ENCODE measurements at regions not wholly inside any gene's neighbourhood (a gene's known extent, or its start where the extent isn't known, plus 50 kb on each side); places are given as distances from the start of the nearest gene placed in this dataset.

DNA sequence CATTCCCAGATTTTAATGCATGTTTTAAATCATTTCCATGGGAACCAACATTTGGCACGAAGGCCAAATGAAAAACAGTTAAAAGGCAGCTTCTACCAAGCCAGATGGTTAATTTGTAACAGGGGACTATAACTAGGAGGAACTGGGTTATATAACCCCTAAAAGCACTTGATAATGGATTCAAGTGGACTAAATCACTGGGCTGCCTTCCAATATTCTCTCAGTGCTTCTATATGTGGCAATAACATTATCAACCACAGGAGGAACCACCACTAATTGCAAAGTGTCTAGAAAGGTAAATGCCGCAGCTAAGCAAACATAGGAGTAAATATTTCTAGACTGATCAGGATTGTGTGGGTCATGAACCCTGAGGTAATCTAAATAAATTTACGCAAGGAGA is 391.5 kb downstream of the UBE2NL start:
- ChIA-PET POLR2A (no interaction called here), CTCF (no interaction called here)
- Mint-ChIP-seq H3K27me3 (ENCODE audit: low read depth) (no peaks in the 10 kb centered on the region; the same call in 1 of the 2 replicates), H3K4me3 (no peak overlapping the region), H3K4me1 (no peaks in the 10 kb centered on the region), H3K36me3 (peaks cover 25% of the 10 kb centered on the region), H3K9me3 (peaks cover 37% of the 10 kb centered on the region), H3K27ac (no peak overlapping the region)
- DNase-seq (ENCODE audit: low spot score) = no peak
- no peak for TF ChIP-seq MYBL2 (CRISPR knock-in tag; IDR thresholded peaks at IDR 0.05)
- TF ChIP-seq, protein P1, sequence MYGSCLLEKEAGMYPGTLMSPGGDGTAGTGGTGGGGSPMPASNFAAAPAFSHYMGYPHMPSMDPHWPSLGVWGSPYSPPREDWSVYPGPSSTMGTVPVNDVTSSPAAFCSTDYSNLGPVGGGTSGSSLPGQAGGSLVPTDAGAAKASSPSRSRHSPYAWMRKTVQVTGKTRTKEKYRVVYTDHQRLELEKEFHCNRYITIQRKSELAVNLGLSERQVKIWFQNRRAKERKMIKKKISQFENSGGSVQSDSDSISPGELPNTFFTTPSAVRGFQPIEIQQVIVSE (CRISPR knock-in tag; IDR thresholded peaks at IDR 0.05; ENCODE audit: borderline replicate concordance) = no peak
- TF ChIP-seq SOX15 (CRISPR knock-in tag; IDR thresholded peaks at IDR 0.05) = no peak
- TF ChIP-seq NFE2L1 (CRISPR knock-in tag; IDR thresholded peaks at IDR 0.05) = no peak
- no peak for TF ChIP-seq HMGA2 (CRISPR knock-in tag; IDR thresholded peaks at IDR 0.05)
- no peak for TF ChIP-seq ZNF232 (CRISPR knock-in tag; IDR thresholded peaks at IDR 0.05)
- TF ChIP-seq, protein P2, sequence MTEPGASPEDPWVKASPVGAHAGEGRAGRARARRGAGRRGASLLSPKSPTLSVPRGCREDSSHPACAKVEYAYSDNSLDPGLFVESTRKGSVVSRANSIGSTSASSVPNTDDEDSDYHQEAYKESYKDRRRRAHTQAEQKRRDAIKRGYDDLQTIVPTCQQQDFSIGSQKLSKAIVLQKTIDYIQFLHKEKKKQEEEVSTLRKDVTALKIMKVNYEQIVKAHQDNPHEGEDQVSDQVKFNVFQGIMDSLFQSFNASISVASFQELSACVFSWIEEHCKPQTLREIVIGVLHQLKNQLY (CRISPR knock-in tag; IDR thresholded peaks at IDR 0.05) = no peak
- no peak for TF ChIP-seq CREB1 (CRISPR knock-in tag; IDR thresholded peaks at IDR 0.05)
- no peak for TF ChIP-seq GTF2I (CRISPR knock-in tag; conservative IDR thresholded peaks at IDR 0.05)
- TF ChIP-seq, protein P3, sequence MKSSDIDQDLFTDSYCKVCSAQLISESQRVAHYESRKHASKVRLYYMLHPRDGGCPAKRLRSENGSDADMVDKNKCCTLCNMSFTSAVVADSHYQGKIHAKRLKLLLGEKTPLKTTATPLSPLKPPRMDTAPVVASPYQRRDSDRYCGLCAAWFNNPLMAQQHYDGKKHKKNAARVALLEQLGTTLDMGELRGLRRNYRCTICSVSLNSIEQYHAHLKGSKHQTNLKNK (CRISPR knock-in tag; IDR thresholded peaks at IDR 0.05) = no peak
- TF ChIP-seq, protein P4, sequence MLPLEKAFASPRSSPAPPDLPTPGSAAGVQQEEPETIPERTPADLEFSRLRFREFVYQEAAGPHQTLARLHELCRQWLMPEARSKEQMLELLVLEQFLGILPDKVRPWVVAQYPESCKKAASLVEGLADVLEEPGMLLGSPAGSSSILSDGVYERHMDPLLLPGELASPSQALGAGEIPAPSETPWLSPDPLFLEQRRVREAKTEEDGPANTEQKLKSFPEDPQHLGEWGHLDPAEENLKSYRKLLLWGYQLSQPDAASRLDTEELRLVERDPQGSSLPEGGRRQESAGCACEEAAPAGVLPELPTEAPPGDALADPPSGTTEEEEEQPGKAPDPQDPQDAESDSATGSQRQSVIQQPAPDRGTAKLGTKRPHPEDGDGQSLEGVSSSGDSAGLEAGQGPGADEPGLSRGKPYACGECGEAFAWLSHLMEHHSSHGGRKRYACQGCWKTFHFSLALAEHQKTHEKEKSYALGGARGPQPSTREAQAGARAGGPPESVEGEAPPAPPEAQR (CRISPR knock-in tag; IDR thresholded peaks at IDR 0.05) = no peak
- TF ChIP-seq SMAD4 (CRISPR knock-in tag; IDR thresholded peaks at IDR 0.05) = no peak
- TF ChIP-seq ZNF671 (CRISPR knock-in tag; IDR thresholded peaks at IDR 0.05) = no peak
- no peak for TF ChIP-seq ZNF317 (CRISPR knock-in tag; IDR thresholded peaks at IDR 0.05; ENCODE audit: borderline replicate concordance, low read depth)
- TF ChIP-seq NFYB (CRISPR knock-in tag; conservative IDR thresholded peaks at IDR 0.05; ENCODE audit: low read depth) = no peak
- ATAC-seq = no peak

DNA sequence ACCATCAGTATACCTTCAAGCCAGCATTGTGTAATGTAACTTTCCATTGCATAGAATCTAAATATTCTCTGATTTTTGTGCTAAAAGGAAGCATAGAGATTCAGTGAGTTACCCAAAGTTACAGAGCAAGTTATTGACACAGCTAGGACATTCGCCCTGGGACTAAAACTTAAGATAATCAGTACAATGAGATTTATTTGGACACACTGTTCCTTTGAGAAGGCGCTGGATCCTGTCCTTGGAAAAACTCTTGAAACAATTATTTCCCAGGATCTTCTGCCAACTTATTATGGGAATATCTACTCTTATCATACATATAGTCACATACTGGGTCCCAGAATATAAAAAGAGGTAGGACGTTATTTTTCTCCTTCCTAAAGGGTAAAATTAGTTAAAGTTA is 392.0 kb downstream of the UBE2NL start:
- no peak overlapping the region for H3K4me3 Mint-ChIP-seq
- peaks cover 25% of the 10 kb centered on the region for H3K36me3 Mint-ChIP-seq
- no peak overlapping the region for H3K27ac Mint-ChIP-seq
- H3K27me3 Mint-ChIP-seq (ENCODE audit: low read depth) = no peaks in the 10 kb centered on the region; the same call in 1 of the 2 replicates
- POLR2A ChIA-PET = no interaction called here
- DNase-seq (ENCODE audit: low spot score) = no peak
- H3K9me3 Mint-ChIP-seq = peaks cover 37% of the 10 kb centered on the region
- no peak for ATAC-seq
- no peaks in the 10 kb centered on the region for H3K4me1 Mint-ChIP-seq
- CTCF ChIA-PET = no interaction called here
- TF ChIP-seq, protein P5, sequence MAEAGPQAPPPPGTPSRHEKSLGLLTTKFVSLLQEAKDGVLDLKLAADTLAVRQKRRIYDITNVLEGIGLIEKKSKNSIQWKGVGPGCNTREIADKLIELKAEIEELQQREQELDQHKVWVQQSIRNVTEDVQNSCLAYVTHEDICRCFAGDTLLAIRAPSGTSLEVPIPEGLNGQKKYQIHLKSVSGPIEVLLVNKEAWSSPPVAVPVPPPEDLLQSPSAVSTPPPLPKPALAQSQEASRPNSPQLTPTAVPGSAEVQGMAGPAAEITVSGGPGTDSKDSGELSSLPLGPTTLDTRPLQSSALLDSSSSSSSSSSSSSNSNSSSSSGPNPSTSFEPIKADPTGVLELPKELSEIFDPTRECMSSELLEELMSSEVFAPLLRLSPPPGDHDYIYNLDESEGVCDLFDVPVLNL (CRISPR knock-in tag; IDR thresholded peaks at IDR 0.05; ENCODE audit: borderline replicate concordance, low read depth) = no peak
- TF ChIP-seq, protein P3 (CRISPR knock-in tag; IDR thresholded peaks at IDR 0.05) = no peak
- TF ChIP-seq, protein P6, sequence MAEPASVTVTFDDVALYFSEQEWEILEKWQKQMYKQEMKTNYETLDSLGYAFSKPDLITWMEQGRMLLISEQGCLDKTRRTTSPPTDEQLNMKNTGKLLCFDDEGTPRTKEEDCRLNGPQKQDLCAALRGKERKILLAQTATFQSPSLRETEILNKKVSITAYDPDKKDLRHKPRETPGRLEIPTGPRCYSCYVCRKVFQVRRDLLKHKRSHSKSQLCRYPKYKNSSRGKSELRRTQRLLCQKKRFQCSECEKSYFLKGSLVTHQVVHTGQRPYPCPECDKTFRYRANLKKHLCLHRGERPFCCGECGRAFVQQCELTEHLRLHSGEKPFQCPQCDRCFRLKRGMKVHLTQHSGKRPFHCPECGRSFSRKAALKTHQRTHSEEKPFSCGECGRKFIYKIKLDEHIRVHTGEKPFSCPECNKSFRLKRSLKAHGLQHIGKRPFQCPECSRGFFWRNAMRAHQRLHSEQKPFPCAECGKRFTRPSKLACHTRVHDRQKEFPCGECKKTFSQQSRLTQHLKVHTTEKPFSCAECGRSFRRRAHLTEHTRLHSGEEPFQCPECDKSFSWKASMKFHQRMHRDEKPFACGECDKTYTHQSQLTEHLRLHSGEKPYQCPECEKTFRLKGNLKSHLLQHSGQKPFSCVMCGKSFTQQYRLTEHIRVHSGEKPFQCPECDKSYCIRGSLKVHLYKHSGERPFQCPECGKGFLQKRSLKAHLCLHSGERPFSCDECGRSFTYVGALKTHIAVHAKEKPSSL (CRISPR knock-in tag; conservative IDR thresholded peaks at IDR 0.05) = no peak
- TF ChIP-seq ZNF671 (CRISPR knock-in tag; IDR thresholded peaks at IDR 0.05) (no peak), GABPB1 (CRISPR knock-in tag; IDR thresholded peaks at IDR 0.05) (no peak), GTF2I (CRISPR knock-in tag; conservative IDR thresholded peaks at IDR 0.05) (no peak), ESRRA (CRISPR knock-in tag; IDR thresholded peaks at IDR 0.05; ENCODE audit: borderline replicate concordance) (no peak)
- TF ChIP-seq, protein P7, sequence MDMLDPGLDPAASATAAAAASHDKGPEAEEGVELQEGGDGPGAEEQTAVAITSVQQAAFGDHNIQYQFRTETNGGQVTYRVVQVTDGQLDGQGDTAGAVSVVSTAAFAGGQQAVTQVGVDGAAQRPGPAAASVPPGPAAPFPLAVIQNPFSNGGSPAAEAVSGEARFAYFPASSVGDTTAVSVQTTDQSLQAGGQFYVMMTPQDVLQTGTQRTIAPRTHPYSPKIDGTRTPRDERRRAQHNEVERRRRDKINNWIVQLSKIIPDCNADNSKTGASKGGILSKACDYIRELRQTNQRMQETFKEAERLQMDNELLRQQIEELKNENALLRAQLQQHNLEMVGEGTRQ (CRISPR knock-in tag; IDR thresholded peaks at IDR 0.05) = no peak
- TF ChIP-seq, protein P8, sequence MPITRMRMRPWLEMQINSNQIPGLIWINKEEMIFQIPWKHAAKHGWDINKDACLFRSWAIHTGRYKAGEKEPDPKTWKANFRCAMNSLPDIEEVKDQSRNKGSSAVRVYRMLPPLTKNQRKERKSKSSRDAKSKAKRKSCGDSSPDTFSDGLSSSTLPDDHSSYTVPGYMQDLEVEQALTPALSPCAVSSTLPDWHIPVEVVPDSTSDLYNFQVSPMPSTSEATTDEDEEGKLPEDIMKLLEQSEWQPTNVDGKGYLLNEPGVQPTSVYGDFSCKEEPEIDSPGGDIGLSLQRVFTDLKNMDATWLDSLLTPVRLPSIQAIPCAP (CRISPR knock-in tag; IDR thresholded peaks at IDR 0.05) = no peak
- TF ChIP-seq, protein P9, sequence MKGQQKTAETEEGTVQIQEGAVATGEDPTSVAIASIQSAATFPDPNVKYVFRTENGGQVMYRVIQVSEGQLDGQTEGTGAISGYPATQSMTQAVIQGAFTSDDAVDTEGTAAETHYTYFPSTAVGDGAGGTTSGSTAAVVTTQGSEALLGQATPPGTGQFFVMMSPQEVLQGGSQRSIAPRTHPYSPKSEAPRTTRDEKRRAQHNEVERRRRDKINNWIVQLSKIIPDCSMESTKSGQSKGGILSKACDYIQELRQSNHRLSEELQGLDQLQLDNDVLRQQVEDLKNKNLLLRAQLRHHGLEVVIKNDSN (CRISPR knock-in tag; IDR thresholded peaks at IDR 0.05) = no peak
- TF ChIP-seq, protein P10, sequence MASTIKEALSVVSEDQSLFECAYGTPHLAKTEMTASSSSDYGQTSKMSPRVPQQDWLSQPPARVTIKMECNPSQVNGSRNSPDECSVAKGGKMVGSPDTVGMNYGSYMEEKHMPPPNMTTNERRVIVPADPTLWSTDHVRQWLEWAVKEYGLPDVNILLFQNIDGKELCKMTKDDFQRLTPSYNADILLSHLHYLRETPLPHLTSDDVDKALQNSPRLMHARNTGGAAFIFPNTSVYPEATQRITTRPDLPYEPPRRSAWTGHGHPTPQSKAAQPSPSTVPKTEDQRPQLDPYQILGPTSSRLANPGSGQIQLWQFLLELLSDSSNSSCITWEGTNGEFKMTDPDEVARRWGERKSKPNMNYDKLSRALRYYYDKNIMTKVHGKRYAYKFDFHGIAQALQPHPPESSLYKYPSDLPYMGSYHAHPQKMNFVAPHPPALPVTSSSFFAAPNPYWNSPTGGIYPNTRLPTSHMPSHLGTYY (CRISPR knock-in tag; IDR thresholded peaks at IDR 0.05) = no peak
- TF ChIP-seq, protein P4 (CRISPR knock-in tag; IDR thresholded peaks at IDR 0.05) = no peak
